ENCODE measurements at regions not wholly inside any gene's neighbourhood (a gene's known extent, or its start where the extent isn't known, plus 50 kb on each side); places are given as distances from the start of the nearest gene placed in this dataset.

- no peaks in the 10 kb centered on the region for H3K9me3 ChIP-seq (ENCODE audit: control insufficient read depth in 2 of 2, low read length in 2 of 2)
- H3K27ac ChIP-seq (ENCODE audit: low read depth in 2 of 2, low read length in 2 of 2): no peak overlapping the region
- H3K36me3 ChIP-seq (ENCODE audit: control insufficient read depth in 2 of 2, insufficient read depth in 2 of 2, low read length in 2 of 2): no peaks in the 10 kb centered on the region
- no peak overlapping the region for H3K9ac ChIP-seq (ENCODE audit: low read depth in 1 of 2, low read length in 2 of 2)
- H3K27me3 ChIP-seq (ENCODE audit: control insufficient read depth in 2 of 2, insufficient read depth in 2 of 2, low read length in 2 of 2): no peaks in the 10 kb centered on the region
- H3K4me3 ChIP-seq (ENCODE audit: low read length in 2 of 2): no peak overlapping the region
- no peaks in the 10 kb centered on the region for H3K4me1 ChIP-seq (ENCODE audit: control insufficient read depth in 2 of 2, insufficient read depth in 2 of 2, low read length in 2 of 2)
Observed at GRCh38 chr6:94362061-94362864, 942.9 kb upstream of the EPHA7 start.

DNA sequence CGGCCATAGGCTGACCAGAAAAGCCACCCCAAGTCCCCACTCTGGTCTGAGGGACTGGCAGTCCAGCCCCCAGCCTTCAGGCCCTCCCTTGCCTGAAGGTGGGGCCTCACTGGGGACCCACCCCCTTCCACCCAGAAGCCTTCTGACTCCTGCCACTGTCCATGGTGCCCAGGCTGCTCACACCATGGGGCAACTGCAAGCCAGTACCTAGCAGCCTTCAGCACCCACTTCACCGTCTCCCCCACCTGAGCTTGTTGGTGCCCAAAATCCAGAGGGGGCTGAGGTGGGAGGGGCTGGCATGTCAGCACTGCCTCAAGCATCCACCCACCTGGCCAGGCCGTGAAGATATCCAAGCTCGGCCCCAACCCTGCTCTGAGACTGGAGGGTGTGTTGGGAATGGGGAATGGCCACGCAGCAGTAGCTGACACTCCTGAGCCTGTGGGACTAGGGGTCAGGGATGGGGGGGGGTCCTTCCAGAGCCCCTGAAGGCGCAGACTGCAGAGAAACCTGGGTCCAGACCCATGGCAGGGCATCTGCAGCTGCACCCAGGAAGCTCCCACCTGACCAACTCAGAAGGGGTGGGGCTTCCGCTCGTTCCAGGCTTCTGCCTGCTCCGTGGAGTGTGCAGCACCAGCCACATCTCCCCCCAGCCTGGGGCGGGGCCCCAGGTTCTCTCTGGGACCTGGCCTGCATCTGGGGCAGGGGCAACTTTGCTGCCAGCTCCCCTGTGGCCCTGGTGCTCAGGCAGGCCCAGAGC, 942.1 kb upstream of the EPHA7 start:
- no peaks in the 10 kb centered on the region for H3K9me3 ChIP-seq (ENCODE audit: control insufficient read depth in 2 of 2, low read length in 2 of 2)
- no peak overlapping the region for H3K9ac ChIP-seq (ENCODE audit: low read depth in 1 of 2, low read length in 2 of 2)
- H3K36me3 ChIP-seq (ENCODE audit: control insufficient read depth in 2 of 2, insufficient read depth in 2 of 2, low read length in 2 of 2): no peaks in the 10 kb centered on the region
- no peak overlapping the region for H3K27ac ChIP-seq (ENCODE audit: low read depth in 2 of 2, low read length in 2 of 2)
- H3K27me3 ChIP-seq (ENCODE audit: control insufficient read depth in 2 of 2, insufficient read depth in 2 of 2, low read length in 2 of 2): no peaks in the 10 kb centered on the region
- no peak overlapping the region for H3K4me3 ChIP-seq (ENCODE audit: low read length in 2 of 2)
- H3K4me1 ChIP-seq (ENCODE audit: control insufficient read depth in 2 of 2, insufficient read depth in 2 of 2, low read length in 2 of 2): no peaks in the 10 kb centered on the region

GRCh38 chr6:94357381-94357980, 938.1 kb upstream of the EPHA7 start:
- no peaks in the 10 kb centered on the region for H3K9me3 ChIP-seq (ENCODE audit: control insufficient read depth in 2 of 2, low read length in 2 of 2)
- H3K4me1 ChIP-seq (ENCODE audit: control insufficient read depth in 2 of 2, insufficient read depth in 2 of 2, low read length in 2 of 2): no peaks in the 10 kb centered on the region
- no peaks in the 10 kb centered on the region for H3K27me3 ChIP-seq (ENCODE audit: control insufficient read depth in 2 of 2, insufficient read depth in 2 of 2, low read length in 2 of 2)
- no peaks in the 10 kb centered on the region for H3K36me3 ChIP-seq (ENCODE audit: control insufficient read depth in 2 of 2, insufficient read depth in 2 of 2, low read length in 2 of 2)
- no peak overlapping the region for H3K27ac ChIP-seq (ENCODE audit: low read depth in 2 of 2, low read length in 2 of 2)
- no peak overlapping the region for H3K4me3 ChIP-seq (ENCODE audit: low read length in 2 of 2)
- H3K9ac ChIP-seq (ENCODE audit: low read depth in 1 of 2, low read length in 2 of 2): no peak overlapping the region

DNA sequence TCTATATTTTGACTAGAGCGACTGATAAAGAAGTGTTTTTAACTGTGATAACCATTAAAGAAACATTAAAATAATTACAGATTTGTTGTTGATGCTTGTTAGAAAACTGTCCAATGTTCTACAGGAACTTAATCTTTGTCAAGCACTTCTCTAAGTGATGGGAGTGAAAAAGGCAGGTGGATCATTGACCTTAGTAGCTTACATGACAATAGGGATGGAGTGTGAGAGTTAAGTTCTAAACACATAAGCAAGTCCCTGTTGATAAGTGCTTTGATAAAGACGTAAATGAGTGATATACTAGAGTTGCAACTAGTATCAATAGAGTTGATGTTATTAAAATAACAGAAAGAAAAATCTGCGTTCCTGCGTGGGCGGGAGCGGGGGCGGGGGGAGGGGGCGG, 931.5 kb upstream of the EPHA7 start:
- H3K27ac ChIP-seq (ENCODE audit: low read depth in 2 of 2, low read length in 2 of 2): no peak overlapping the region
- H3K36me3 ChIP-seq (ENCODE audit: control insufficient read depth in 2 of 2, insufficient read depth in 2 of 2, low read length in 2 of 2): no peaks in the 10 kb centered on the region
- H3K27me3 ChIP-seq (ENCODE audit: control insufficient read depth in 2 of 2, insufficient read depth in 2 of 2, low read length in 2 of 2): no peaks in the 10 kb centered on the region
- no peak overlapping the region for H3K9ac ChIP-seq (ENCODE audit: low read depth in 1 of 2, low read length in 2 of 2)
- H3K4me3 ChIP-seq (ENCODE audit: low read length in 2 of 2): no peak overlapping the region
- H3K9me3 ChIP-seq (ENCODE audit: control insufficient read depth in 2 of 2, low read length in 2 of 2): no peaks in the 10 kb centered on the region
- no peaks in the 10 kb centered on the region for H3K4me1 ChIP-seq (ENCODE audit: control insufficient read depth in 2 of 2, insufficient read depth in 2 of 2, low read length in 2 of 2)

- Histone ChIP-seq H3K4me3 (ENCODE audit: low read length in 2 of 2) (no peak overlapping the region), H3K9me3 (ENCODE audit: control insufficient read depth in 2 of 2, low read length in 2 of 2) (no peaks in the 10 kb centered on the region), H3K27ac (ENCODE audit: low read depth in 2 of 2, low read length in 2 of 2) (no peak overlapping the region), H3K36me3 (ENCODE audit: control insufficient read depth in 2 of 2, insufficient read depth in 2 of 2, low read length in 2 of 2) (no peaks in the 10 kb centered on the region), H3K9ac (ENCODE audit: low read depth in 1 of 2, low read length in 2 of 2) (no peak overlapping the region), H3K4me1 (ENCODE audit: control insufficient read depth in 2 of 2, insufficient read depth in 2 of 2, low read length in 2 of 2) (no peaks in the 10 kb centered on the region), H3K27me3 (ENCODE audit: control insufficient read depth in 2 of 2, insufficient read depth in 2 of 2, low read length in 2 of 2) (no peaks in the 10 kb centered on the region)
Observed at GRCh38 chr6:94349227-94349626, 929.9 kb upstream of the EPHA7 start.

DNA sequence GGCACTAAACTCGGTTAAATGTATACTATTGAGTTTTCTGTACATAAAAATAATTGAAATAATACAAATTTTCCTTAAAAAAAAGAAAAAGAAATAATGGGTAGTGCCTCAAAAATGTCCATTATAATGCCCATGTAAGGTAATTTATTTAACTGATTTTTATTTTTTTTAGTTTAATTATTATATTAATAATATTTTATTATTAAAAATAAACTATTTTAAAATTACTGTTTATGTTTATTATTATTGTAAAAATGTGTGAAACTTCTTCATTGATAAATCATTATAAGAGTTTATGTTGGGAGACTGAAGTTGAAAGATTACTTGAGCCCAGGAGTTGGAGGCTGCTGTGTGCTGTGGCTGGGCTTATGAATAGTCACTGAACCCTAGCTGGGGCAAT, 925.5 kb upstream of the EPHA7 start:
- Histone ChIP-seq H3K9me3 (ENCODE audit: control insufficient read depth in 2 of 2, low read length in 2 of 2) (no peaks in the 10 kb centered on the region), H3K4me3 (ENCODE audit: low read length in 2 of 2) (no peak overlapping the region), H3K36me3 (ENCODE audit: control insufficient read depth in 2 of 2, insufficient read depth in 2 of 2, low read length in 2 of 2) (no peaks in the 10 kb centered on the region), H3K27me3 (ENCODE audit: control insufficient read depth in 2 of 2, insufficient read depth in 2 of 2, low read length in 2 of 2) (no peaks in the 10 kb centered on the region), H3K4me1 (ENCODE audit: control insufficient read depth in 2 of 2, insufficient read depth in 2 of 2, low read length in 2 of 2) (no peaks in the 10 kb centered on the region), H3K9ac (ENCODE audit: low read depth in 1 of 2, low read length in 2 of 2) (no peak overlapping the region), H3K27ac (ENCODE audit: low read depth in 2 of 2, low read length in 2 of 2) (no peak overlapping the region)

DNA sequence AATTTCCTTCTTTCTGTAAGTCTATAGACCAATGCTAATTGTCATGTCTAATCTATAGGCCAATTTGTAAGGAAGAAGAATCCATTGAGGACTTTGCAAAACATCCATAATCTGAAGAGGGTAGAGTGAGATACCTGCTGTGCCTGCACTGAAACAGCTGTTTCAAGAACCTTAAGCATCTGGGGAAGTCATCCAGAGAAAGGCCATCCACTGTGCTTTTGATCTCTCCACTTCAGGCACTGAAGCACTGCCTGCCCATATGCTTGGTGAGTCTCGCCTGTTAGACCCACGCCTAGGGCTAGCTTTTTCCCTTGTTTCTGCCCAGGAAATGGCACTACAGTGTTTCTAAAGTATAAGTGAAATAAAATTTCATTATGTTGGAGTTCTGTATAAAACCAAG, 921.8 kb upstream of the EPHA7 start:
- H3K4me1 ChIP-seq (ENCODE audit: control insufficient read depth in 2 of 2, insufficient read depth in 2 of 2, low read length in 2 of 2): no peaks in the 10 kb centered on the region
- no peaks in the 10 kb centered on the region for H3K9me3 ChIP-seq (ENCODE audit: control insufficient read depth in 2 of 2, low read length in 2 of 2)
- no peak overlapping the region for H3K27ac ChIP-seq (ENCODE audit: low read depth in 2 of 2, low read length in 2 of 2)

DNA sequence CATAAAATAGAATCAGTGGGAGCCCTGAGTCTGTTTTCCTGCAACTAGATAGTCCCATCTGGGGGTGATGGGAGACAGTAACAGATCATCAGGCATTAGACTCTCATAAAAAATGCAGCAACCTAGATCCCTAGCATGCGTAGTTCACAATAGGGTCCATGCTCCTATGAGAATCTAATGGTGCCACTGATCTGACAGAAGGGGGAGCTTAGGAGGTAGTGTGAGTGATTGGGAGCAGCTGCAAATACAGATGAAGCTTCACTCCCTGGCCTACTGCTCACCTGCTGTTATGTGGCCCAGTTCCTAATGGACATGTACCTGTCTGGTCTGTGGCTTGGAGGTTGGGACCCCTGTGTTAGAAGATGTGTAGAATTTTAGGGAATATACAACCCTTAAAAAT, 904.5 kb upstream of the EPHA7 start:
- no peaks in the 10 kb centered on the region for H3K27me3 ChIP-seq (ENCODE audit: control insufficient read depth in 2 of 2, insufficient read depth in 2 of 2, low read length in 2 of 2)
- no peak overlapping the region for H3K9ac ChIP-seq (ENCODE audit: low read depth in 1 of 2, low read length in 2 of 2)
- H3K36me3 ChIP-seq (ENCODE audit: control insufficient read depth in 2 of 2, insufficient read depth in 2 of 2, low read length in 2 of 2): no peaks in the 10 kb centered on the region
- no peaks in the 10 kb centered on the region for H3K4me1 ChIP-seq (ENCODE audit: control insufficient read depth in 2 of 2, insufficient read depth in 2 of 2, low read length in 2 of 2)
- no peak overlapping the region for H3K27ac ChIP-seq (ENCODE audit: low read depth in 2 of 2, low read length in 2 of 2)
- no peak overlapping the region for H3K4me3 ChIP-seq (ENCODE audit: low read length in 2 of 2)
- H3K9me3 ChIP-seq (ENCODE audit: control insufficient read depth in 2 of 2, low read length in 2 of 2): no peaks in the 10 kb centered on the region

More for the DNA sequence above, 921.8 kb upstream of the EPHA7 start:
- Histone ChIP-seq H3K36me3 (ENCODE audit: control insufficient read depth in 2 of 2, insufficient read depth in 2 of 2, low read length in 2 of 2) (no peaks in the 10 kb centered on the region), H3K9ac (ENCODE audit: low read depth in 1 of 2, low read length in 2 of 2) (no peak overlapping the region), H3K4me3 (ENCODE audit: low read length in 2 of 2) (no peak overlapping the region), H3K27me3 (ENCODE audit: control insufficient read depth in 2 of 2, insufficient read depth in 2 of 2, low read length in 2 of 2) (no peaks in the 10 kb centered on the region)

DNA sequence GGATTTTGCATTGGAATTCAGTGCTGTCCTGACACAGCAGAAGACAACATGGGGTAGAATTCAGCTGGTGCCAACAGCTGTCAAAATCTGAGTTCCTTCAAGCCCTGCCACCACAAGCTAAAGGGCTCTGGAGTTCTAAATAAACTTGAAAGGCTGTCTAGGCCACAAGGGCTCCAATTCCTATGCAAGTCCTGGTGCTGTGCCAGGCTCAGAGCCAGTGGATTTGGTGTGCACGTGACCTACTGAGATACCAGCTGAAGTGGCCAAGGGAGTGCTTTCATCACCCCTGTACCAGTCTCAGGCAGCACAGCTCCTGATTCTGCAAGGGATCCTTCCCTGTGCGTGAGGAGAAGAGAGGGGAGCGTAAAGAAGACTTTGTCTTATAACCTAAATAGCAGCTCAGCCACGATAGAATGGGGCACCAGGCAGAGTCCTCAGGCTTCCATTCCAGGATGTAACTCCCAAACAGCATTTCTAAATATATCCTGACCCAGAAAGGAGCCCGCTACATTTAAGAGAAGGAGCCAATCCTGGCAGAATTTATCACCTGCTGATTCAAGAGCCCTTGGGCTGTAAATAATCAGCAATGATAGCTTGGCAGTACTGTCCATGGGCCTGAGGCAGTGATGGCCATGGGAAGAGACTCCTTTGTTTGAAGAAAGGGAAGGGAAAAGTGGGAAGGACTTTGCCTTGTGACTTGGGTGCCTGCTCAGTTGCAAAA, 881.2 kb upstream of the EPHA7 start:
- H3K36me3 ChIP-seq (ENCODE audit: control insufficient read depth in 2 of 2, insufficient read depth in 2 of 2, low read length in 2 of 2): no peaks in the 10 kb centered on the region
- H3K27ac ChIP-seq (ENCODE audit: low read depth in 2 of 2, low read length in 2 of 2): no peak overlapping the region
- no peaks in the 10 kb centered on the region for H3K9me3 ChIP-seq (ENCODE audit: control insufficient read depth in 2 of 2, low read length in 2 of 2)
- no peaks in the 10 kb centered on the region for H3K4me1 ChIP-seq (ENCODE audit: control insufficient read depth in 2 of 2, insufficient read depth in 2 of 2, low read length in 2 of 2)
- H3K27me3 ChIP-seq (ENCODE audit: control insufficient read depth in 2 of 2, insufficient read depth in 2 of 2, low read length in 2 of 2): no peaks in the 10 kb centered on the region
- H3K9ac ChIP-seq (ENCODE audit: low read depth in 1 of 2, low read length in 2 of 2): no peak overlapping the region
- no peak overlapping the region for H3K4me3 ChIP-seq (ENCODE audit: low read length in 2 of 2)

DNA sequence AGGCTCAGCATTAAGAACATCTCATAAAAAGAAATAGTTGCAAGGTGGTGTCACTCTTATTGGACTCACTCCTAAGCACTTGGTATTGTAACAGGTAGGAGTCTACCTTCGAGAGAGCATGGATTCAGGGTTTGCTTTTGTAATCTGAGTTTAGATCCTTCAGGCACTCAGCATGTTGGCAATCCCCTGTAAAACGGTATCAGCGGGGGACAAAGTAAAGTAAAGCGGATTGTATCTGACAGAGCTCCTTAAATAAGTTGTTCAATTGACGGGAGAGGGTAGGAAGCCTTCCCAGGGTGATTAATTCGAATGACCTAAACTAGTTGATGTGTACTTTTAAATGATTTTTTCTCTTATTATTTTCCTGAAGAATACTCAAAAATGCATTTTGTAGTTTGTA, 869.8 kb upstream of the EPHA7 start:
- no peak overlapping the region for H3K9ac ChIP-seq (ENCODE audit: low read depth in 1 of 2, low read length in 2 of 2)
- H3K27ac ChIP-seq (ENCODE audit: low read depth in 2 of 2, low read length in 2 of 2): no peak overlapping the region
- no peaks in the 10 kb centered on the region for H3K36me3 ChIP-seq (ENCODE audit: control insufficient read depth in 2 of 2, insufficient read depth in 2 of 2, low read length in 2 of 2)
- H3K4me3 ChIP-seq (ENCODE audit: low read length in 2 of 2): no peak overlapping the region
- H3K9me3 ChIP-seq (ENCODE audit: control insufficient read depth in 2 of 2, low read length in 2 of 2): no peaks in the 10 kb centered on the region
- no peaks in the 10 kb centered on the region for H3K27me3 ChIP-seq (ENCODE audit: control insufficient read depth in 2 of 2, insufficient read depth in 2 of 2, low read length in 2 of 2)
- no peaks in the 10 kb centered on the region for H3K4me1 ChIP-seq (ENCODE audit: control insufficient read depth in 2 of 2, insufficient read depth in 2 of 2, low read length in 2 of 2)
